HEK293T (cell line): ENCODE measurements at regions not wholly inside any gene's neighbourhood (a gene's known extent, or its start where the extent isn't known, plus 50 kb on each side); places are given as distances from the start of the nearest gene placed in this dataset.

Experiments used
- CTCF ChIA-PET: fragments of 350-600 bp; formaldehyde crosslinking; extraction: SDS; loops from one replicate; lab custom pipeline; 2021; ENCODE audit warnings: antibody characterized with exemption, inconsistent platforms; lab: Yijun Ruan, JAX
- POLR2A ChIA-PET: fragments of 350-600 bp; formaldehyde crosslinking; extraction: SDS; loops from one replicate; lab custom pipeline; 2020; ENCODE audit warnings: antibody characterized with exemption, inconsistent platforms; lab: Yijun Ruan, JAX
- DNase-seq: peaks from one replicate; pipeline ENCODE4 v3.0.0; 2012; ENCODE audit warnings: mixed read lengths; ENCODE audit errors: extremely low spot score
- ARNT ChIP-seq: fragments of 450-650 bp; IDR thresholded peaks from 2 replicates; pipeline ENCODE4 v1.6.1; 2017; ENCODE audit warnings: mild to moderate bottlenecking
- BHLHE40 ChIP-seq: fragments of 450-650 bp; IDR thresholded peaks from 2 replicates; pipeline ENCODE4 v1.6.1; 2016; ENCODE audit warnings: mild to moderate bottlenecking, moderate library complexity, borderline replicate concordance
- CTBP1 ChIP-seq: fragments of 450-650 bp; IDR thresholded peaks from 2 replicates; pipeline ENCODE4 v1.6.1; 2016; ENCODE audit warnings: borderline replicate concordance
- ELF4 ChIP-seq: fragments of 450-650 bp; IDR thresholded peaks from 2 replicates; pipeline ENCODE4 v1.6.1; 2017; ENCODE audit warnings: antibody characterized with exemption
- FOXA1 ChIP-seq: fragments of 450-650 bp; IDR thresholded peaks from 2 replicates; pipeline ENCODE4 v1.6.1; 2016; ENCODE audit warnings: mild to moderate bottlenecking
- FOXK2 ChIP-seq: fragments of 450-650 bp; IDR thresholded peaks from 2 replicates; pipeline ENCODE4 v1.6.1; 2016; ENCODE audit warnings: mild to moderate bottlenecking
- FOXM1 ChIP-seq: fragments of 450-650 bp; IDR thresholded peaks from 2 replicates; pipeline ENCODE4 v1.6.1; 2017; ENCODE audit warnings: mild to moderate bottlenecking, borderline replicate concordance
- HDGF ChIP-seq: fragments of 450-650 bp; IDR thresholded peaks from 2 replicates; pipeline ENCODE4 v1.6.1; 2017; ENCODE audit warnings: antibody characterized with exemption, borderline replicate concordance
- L3MBTL2 ChIP-seq: fragments of 450-650 bp; conservative IDR thresholded peaks from 2 replicates; pipeline ENCODE4 v1.6.1; 2016; ENCODE audit warnings: mild to moderate bottlenecking
- LEF1 ChIP-seq: fragments of 450-650 bp; IDR thresholded peaks from 2 replicates; pipeline ENCODE4 v1.6.1; 2017; ENCODE audit warnings: mild to moderate bottlenecking, borderline replicate concordance
- NFRKB ChIP-seq: fragments of 450-650 bp; IDR thresholded peaks from 2 replicates; pipeline ENCODE4 v1.6.1; 2016; ENCODE audit warnings: mild to moderate bottlenecking, moderate library complexity
- PKNOX1 ChIP-seq: fragments of 450-650 bp; IDR thresholded peaks from 2 replicates; pipeline ENCODE4 v1.6.1; 2016
- SP1 ChIP-seq: fragments of 450-650 bp; IDR thresholded peaks from 2 replicates; pipeline ENCODE4 v1.6.1; 2017
- SUZ12 ChIP-seq: fragments of 450-650 bp; IDR thresholded peaks from 2 replicates; pipeline ENCODE4 v1.6.1; 2016; ENCODE audit warnings: mild to moderate bottlenecking
- TARDBP ChIP-seq: fragments of 450-650 bp; IDR thresholded peaks from 2 replicates; pipeline ENCODE4 v1.6.1; 2016
- ZNF384 ChIP-seq: fragments of 450-650 bp; IDR thresholded peaks from 2 replicates; pipeline ENCODE4 v1.6.1; 2016

- no peak for DNase-seq
- TF ChIP-seq FOXA1 (no peak), FOXK2 (no peak), TARDBP (no peak), HDGF (no peak), ARNT (no peak), NFRKB (no peak), FOXM1 (no peak)
- ChIA-PET CTCF (no interaction called here), POLR2A (interaction anchor here (0.8 kb wide), 1 partner anchor 244 kb away, joined by 3 read pairs; no protein-coding TSS in a partner anchor)
Measured at GRCh38 chr16:86764551-86764950, 186.2 kb downstream of the FOXL1 start.

GRCh38 chr16:86765389-86766026 is 187.2 kb downstream of the FOXL1 start:
- no peak for TF ChIP-seq SUZ12
- no peak for TF ChIP-seq FOXM1
- no peak for TF ChIP-seq FOXA1
- no peak for TF ChIP-seq SP1
- no peak for TF ChIP-seq ZNF384
- TF ChIP-seq L3MBTL2, result no peak
- no peak for TF ChIP-seq ARNT
- no peak for TF ChIP-seq ELF4
- no peak for TF ChIP-seq HDGF
- TF ChIP-seq FOXK2, result no peak
- no peak for TF ChIP-seq PKNOX1
- no peak for TF ChIP-seq TARDBP
- no peak for TF ChIP-seq CTBP1
- no peak for TF ChIP-seq LEF1
- no peak for TF ChIP-seq NFRKB
- TF ChIP-seq BHLHE40, result no peak
- ChIA-PET CTCF (no interaction called here), POLR2A (no interaction called here)
- no peak for DNase-seq

- POLR2A ChIA-PET, result no interaction called here
- TF ChIP-seq ELF4, result no peak
- no peak for TF ChIP-seq FOXM1
- no peak for TF ChIP-seq FOXK2
- TF ChIP-seq PKNOX1, result no peak
- TF ChIP-seq NFRKB, result no peak
- no peak for TF ChIP-seq HDGF
- TF ChIP-seq SUZ12, result no peak
- no peak for TF ChIP-seq ARNT
- no peak for TF ChIP-seq CTBP1
- no peak for TF ChIP-seq BHLHE40
- no peak for TF ChIP-seq TARDBP
- no peak for TF ChIP-seq LEF1
- TF ChIP-seq L3MBTL2, result no peak
- TF ChIP-seq FOXA1, result no peak
- no peak for TF ChIP-seq SP1
- no peak for TF ChIP-seq ZNF384
- no peak for DNase-seq
- CTCF ChIA-PET, result no interaction called here
Measured at GRCh38 chr16:86766700-86767099, 188.4 kb downstream of the FOXL1 start.

GRCh38 chr16:86768228-86768791 is 190.0 kb downstream of the FOXL1 start:
- TF ChIP-seq FOXM1, result no peak
- no peak for TF ChIP-seq BHLHE40
- no peak for TF ChIP-seq ELF4
- no peak for TF ChIP-seq HDGF
- TF ChIP-seq LEF1, result no peak
- TF ChIP-seq ARNT, result no peak
- TF ChIP-seq SP1, result no peak
- no peak for TF ChIP-seq L3MBTL2
- no peak for TF ChIP-seq ZNF384
- TF ChIP-seq TARDBP, result no peak
- ChIA-PET CTCF (no interaction called here), POLR2A (no interaction called here)
- no peak for DNase-seq

- TF ChIP-seq ELF4, result no peak
- TF ChIP-seq SUZ12, result no peak
- TF ChIP-seq BHLHE40, result no peak
- TF ChIP-seq ARNT, result no peak
- no peak for TF ChIP-seq PKNOX1
- no peak for TF ChIP-seq HDGF
- TF ChIP-seq FOXK2, result no peak
- TF ChIP-seq FOXM1, result no peak
- no peak for TF ChIP-seq SP1
- TF ChIP-seq NFRKB, result no peak
- no peak for TF ChIP-seq L3MBTL2
- no peak for TF ChIP-seq ZNF384
- TF ChIP-seq LEF1, result no peak
- TF ChIP-seq TARDBP, result no peak
- TF ChIP-seq FOXA1, result no peak
- no peak for TF ChIP-seq CTBP1
- no peak for DNase-seq
- CTCF ChIA-PET, result no interaction called here
- POLR2A ChIA-PET, result no interaction called here
Measured at GRCh38 chr16:86768999-86769398, 190.7 kb downstream of the FOXL1 start.
